GM19351 (cell line): ENCODE measurements at regions not wholly inside any gene's neighbourhood (a gene's known extent, or its start where the extent isn't known, plus 50 kb on each side); places are given as distances from the start of the nearest gene placed in this dataset.
"Not testable (repeated sequence)": the region's sequence is repeated elsewhere in the genome, so short reads cannot be mapped to it uniquely, and the experiment has no call there.

Source experiments
- ATAC-seq: cut with Tn5 transposase; IDR thresholded peaks from one replicate; pipeline ENCODE4 v1.9.1; 2021; ENCODE audit warnings: mild to moderate bottlenecking, moderate library complexity; ENCODE audit not compliant: unreplicated experiment

DNA sequence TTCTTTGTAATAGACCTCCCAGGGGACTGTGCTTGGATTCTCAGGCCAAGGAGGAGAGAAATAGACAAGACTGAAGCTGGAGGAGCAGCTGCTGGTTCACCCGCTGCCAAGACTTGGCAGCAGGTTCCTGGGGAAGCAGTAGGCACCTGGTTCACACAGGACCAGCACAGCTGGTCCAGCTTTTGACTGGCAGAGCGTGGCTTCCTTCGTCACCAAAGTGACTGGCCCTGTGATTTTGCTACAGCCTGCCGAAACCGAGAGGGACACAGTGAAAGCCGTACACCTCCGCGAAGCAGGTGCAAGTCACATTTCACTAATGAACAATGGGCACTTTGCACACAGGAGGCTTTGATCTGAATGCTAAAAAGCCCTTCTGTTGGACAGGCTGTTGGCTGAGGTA is 199.0 kb downstream of the RNF144B start:
- ATAC-seq, result no peak

DNA sequence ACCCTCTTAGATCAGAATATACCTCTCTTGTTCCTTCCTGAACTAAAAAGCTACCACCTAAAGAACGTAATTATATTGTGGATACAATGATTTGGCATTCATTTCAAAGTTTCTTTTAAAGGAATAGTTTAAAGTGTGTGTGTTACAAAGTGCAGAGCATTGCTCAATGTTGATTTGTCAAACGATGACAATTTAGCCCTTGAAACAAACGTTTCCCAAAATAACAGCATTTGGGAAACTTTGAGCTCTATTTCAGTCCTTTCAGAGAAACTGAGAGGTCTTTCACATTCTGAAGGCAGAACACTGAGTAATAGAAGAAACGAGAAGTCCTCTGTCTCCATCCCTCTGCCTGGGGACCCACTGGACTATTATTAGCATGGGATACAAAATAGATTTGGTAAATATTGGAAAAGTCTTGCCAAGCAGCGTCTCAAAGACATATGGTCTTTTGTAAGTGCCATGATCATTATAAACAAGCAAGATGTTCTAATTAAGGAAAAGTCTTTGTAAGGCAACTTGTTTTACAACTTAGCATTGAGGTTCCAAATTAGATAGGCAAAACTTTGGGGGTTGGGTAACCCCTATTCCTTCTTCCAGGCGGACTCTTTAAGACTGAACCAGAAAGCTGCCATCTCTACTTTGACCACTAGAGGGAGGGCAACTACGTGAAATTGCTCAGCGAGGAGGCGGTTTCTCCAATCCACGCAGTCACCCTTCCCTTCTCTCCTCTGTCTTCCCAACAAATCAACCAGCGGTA is 208.8 kb downstream of the RNF144B start:
- ATAC-seq, result peak; percentile 87

DNA sequence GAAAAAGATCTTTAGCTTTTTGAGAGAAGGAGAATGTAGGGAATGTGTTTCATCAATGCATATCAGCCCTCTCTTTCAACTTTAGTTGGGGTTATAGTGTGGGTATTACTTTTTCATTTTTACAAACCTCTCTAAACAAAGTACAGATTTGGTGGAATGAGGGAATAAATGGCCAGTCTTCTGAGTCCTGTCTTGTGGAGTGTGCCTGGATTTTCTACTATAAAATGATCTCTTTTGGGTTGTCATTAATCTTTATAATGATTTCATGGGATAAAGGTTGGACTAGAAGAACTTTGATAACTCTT is 209.3 kb downstream of the RNF144B start:
- ATAC-seq, result peak; percentile 23

DNA sequence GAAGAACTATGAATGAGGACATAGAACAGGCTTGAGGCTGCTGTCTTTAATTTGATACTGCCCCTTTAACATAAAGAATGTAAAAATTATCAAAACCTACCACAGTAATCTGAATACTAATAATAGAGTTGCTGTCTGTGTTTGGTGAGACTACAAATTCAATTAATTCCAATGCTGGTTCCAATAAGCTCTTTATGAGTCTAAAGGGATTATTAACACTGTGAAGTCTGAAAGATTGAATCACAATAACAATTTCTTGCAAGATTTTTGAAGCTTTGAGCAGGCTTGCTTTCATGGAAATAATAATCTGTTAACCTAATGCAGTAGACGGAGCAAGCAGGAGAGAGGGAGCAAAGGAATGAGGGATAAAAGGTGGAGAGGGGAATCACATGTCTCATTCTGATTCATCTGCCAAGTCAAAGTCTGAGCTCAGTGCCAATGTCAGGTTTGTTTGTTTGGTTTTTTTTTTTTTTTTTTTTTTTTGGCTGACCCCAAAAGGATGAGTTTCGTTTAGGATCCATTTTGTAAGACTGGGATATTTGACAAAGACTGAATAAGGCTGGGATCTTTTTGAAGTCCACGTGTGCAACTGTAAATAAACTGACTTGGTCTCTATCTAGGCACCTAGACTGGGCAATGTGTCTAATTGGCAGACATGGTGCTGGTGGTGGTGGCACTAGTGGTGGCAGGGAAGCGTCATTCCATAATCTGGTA is 211.6 kb downstream of the RNF144B start:
- no peak for ATAC-seq

DNA sequence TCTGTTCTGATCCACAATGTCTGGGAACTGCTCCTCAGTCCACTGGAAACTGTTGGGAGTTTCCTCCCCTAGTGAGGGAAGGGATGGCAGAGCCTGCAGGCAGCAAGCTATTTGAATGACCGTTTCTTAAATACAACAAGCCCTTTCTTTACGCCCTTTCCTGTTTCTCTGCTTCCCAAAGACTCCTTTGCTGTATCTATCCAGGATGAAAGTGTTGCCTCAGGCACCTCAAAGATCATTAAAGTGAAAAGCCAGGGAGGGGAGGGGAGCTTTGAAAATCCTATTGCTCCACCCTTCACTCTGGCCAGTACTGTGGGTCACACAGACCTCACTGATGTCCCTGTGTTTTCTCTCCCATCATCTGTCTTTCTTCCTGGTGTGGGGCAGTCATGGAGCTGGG is 213.1 kb downstream of the RNF144B start:
- no peak for ATAC-seq

DNA sequence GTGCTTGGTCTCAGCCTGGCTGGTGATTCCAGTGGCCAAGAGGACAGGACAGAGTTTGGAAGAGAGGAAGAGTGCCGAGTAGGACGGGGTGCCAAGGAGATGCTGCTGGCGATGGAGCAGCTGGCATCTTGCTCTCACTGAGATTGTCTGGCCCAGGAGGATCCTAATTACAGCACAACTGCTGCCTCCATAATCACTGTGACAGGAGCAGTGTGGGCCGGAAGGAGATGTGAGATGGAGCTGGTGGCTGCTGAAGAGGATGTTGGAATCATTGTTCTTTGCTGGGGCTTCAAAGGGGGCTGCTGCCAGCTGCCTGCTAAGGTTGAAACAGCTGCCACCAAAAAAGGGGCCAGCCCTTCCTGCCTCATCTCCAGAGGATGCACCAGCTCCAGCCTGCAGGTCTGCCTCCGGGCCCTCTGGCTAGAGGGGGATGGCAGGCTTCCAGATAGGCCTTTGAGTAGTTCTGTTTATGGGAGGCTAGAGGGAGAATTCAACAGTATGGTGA is 214.4 kb downstream of the RNF144B start:
- ATAC-seq, result no peak

DNA sequence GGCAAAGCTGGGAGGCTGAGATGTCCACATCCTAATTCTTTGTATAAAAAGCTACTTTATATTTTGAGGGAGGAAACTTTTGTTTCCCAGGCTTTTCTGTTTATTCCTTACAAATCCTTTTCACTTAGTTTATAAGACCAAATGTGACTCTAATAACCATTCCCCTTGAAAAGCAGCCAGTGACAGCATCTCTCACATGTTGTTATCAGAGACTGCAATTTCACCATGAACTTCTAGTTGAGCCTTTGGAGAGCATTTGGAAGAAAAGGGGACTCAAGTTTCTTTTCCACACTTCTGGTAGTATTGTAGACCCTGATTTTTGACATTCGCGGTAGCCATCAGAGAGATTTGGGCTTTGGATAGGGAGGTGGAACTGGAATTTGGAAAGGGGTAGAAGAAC is 215.8 kb downstream of the RNF144B start:
- no peak for ATAC-seq

DNA sequence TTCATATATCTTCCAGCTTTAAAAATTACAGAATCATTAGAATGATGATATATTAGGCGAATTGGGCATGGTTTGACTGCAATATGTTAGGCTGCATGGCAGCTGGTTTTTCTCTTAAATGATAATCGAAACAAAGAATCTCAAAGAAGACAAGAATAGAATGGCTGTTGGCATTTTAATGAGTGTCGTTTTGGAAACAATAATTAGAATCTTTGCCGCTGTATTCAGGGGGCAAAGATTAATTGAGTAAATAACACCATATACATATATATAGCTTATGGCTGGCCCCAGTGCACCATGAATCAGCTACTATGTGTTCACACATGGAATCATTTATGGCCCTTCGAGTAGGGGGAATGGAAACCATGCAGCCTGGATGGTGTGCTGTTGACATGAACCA is 216.2 kb downstream of the RNF144B start:
- ATAC-seq, result no peak

DNA sequence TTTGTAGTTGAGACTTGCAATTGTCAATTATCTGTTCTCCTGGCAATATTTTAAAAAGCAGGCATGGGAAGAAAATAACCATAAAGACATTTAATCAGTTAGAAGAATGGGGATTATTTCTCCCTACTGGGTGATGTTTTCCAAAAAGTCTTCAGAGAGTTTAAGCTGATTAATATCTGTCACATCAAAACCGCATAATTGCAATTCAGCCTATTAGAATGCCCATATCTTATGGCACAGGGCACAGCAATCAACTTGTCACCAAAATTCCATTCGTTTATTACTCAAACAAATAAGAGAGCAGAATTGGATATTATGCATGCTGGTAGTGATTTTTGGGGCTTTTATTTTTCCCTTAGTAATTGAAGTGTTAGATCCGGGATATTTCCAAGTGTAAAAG is 218.7 kb downstream of the RNF144B start:
- no peak for ATAC-seq

DNA sequence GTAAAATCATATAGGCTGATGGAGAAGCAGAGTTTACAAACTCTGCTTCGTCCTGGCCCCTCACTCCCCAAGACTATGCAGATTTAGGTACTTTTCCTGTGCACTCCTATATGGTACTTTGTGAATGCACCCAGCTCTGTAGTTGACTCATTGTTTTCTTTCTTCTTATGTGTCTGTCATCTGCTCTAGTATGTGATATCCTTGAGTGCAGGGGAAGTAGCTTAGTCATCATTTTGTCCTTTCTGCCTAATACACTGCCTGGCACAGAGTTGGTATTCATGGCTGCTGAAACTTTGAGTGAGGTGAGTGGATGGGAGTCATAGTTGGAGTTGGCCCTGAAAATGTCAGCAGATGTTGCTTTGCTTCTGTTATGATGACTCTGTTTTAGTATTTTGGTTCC is 222.6 kb downstream of the RNF144B start:
- no peak for ATAC-seq

DNA sequence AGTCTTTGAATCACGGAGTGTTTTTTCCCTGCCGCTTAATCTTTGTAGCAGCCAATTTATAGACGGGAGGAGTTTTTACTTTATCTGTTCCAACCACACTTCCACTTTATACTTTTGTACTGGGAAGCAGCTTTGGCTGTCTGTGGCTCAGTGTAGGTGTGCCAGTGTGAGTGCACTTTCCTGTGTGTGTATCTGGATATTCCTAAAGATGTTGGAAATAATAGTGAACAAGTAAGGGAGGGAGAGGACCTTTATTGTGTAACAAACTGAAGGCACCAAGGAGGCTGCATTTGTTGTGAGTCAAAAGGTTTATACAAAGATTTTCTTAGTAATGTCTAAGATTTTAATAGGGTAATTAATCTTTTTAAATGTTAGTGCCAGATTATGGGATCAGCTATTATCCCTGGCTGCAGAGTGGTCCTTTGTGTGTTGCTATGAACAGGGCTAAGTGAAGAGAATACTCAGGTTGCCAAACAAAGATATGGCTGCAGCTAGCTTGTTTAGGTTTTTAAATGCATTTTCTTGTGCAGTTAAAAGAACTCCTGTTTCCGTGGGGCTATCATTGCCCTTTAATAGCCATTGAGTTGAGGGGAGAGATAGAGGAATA is 226.3 kb downstream of the RNF144B start:
- ATAC-seq, result no peak

DNA sequence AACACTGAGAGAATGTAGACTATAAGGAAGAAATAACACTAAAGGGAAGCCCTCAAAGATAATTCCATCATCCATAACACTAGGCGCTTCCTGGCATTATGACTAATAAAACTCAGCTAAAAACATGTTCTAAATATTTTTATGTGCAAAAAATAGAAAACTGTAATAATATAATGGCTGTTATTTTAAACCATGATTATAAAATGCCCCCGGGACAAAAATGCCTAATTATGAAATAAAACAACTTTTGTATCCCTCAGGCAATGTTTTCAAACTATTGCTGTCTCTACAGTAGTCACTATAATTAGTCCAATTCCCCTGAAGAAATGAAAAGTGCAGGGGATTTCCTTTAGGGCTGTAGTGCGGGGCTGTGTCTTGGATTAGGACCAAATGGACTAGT is 242.4 kb downstream of the RNF144B start:
- no peak for ATAC-seq

DNA sequence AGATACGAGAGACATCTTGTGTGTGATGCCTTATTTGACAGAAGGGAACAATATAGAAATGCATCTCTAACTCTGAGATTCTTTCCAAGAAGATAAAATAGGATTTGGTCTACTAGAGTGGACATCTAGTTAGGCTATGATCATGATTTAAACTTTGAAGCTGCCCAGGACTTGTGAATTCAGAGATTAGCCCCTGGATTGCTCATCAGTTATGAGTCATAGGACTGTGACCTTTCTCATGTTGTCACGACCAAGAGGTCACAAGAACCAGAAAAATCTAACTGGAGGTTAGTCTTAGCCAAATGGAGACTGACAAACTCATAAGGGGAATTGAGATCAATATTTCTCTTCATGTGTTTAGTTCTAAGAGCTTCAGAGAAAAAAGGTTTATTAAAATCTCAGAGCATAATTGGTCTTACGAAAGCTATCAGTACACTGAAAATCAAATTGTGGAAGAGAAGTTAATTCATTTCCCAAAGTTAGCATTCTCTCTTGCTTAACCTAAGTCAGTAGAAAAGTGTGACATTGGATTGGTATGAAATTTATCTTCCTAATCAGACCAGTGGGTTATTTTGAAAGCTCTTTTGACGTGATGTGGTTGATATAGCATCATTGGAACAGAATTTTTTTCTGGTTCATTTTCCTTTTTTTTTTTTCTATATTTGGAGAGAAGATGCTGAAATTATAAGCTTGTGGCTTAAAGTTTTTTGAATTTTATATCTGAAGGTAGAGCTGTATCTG is 245.7 kb downstream of the RNF144B start:
- ATAC-seq, result no peak

DNA sequence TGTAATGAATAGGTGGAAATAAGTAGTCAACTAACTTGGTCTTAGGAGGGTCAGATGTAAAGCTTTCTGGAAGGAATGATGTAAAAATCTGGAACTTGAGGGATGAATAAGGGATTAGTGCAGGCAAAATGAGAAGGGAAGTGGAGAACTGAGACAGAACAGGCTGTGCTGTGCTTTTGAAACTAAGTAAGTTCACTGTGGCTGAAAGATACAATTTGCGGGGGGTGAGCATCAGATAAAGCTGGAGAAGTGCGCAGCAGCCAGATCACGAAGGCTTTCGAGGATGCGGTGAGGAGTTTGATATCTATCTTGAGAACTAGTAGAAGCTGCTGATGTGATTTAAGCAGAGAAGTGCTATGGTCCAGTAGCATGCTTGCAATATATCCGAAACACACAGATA is 247.8 kb downstream of the RNF144B start:
- no peak for ATAC-seq

DNA sequence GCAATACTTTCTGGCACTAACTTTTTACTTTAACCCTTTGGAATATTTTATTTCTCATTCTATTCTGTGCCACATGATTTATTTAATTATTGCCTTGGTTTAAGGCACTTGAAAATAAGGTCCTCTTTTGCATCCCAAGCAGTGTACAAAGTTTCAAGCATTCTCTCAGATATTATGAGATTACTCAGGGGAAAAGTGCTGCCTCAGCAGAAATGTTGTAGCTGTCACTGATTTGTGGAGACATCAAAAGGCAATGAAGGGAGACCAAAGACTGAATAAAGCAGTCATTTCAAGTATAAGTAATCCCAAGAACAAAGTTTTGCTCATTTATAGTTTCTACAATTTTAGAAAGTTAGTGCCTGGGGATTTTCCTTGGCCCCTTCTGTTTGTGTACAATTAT is 253.0 kb downstream of the RNF144B start:
- ATAC-seq, result no peak

DNA sequence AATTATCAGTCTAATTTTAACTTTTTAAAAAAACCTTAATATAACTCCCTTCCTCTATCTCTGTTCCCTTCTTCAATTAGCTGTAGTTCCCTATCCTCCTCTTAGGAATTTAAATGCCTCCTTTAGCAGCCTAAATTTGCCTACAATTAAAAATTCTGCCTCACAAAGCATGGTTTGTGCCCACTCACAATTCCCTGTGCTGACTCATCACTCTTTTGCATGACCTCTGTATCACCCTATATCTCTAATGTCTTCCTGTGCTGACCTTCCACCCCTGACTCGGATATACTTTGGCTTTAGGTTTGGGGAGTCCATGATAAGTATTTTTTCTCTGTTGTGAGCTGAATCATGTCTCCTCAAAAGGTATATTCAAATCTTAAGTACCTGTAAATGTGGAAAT is 253.6 kb downstream of the RNF144B start:
- no peak for ATAC-seq

DNA sequence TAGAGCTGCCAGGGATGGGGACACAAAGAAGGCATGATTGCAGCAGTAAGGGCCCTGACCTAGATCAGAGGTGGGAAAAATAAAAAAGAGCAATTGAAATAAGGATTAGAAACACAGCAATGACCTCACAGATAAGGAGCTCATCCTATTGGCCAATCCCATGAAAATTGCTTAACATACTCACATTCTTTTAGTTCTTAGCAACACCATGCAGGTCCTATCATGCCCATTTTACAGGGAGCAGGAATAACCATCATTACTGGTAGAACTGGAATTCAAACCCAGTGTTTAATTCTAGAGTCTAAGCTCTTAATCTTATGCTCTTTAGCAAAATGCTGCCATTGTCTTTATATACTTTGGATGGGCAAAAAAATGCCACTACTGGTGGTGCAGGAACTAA is 267.7 kb downstream of the RNF144B start:
- no peak for ATAC-seq

DNA sequence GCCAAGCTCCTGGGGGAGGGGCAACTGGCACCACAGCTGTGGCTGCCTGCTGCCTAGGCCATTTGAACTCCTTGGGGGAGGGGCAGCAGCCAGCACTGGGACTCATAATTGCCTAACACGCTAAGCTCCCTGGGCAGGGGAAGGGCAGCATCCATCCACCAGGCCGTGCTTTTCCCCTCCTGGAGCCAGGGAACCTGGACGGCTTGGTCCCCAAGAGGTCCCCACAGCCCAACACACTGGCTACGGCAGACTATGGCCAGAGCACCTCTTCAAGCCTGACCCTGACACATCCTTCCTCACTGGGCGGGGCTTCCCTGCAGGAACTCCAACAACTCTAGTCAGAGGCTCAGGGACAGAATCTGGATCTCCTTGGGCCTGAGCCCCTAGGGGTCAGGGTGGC is 269.4 kb downstream of the RNF144B start:
- ATAC-seq, result no peak

DNA sequence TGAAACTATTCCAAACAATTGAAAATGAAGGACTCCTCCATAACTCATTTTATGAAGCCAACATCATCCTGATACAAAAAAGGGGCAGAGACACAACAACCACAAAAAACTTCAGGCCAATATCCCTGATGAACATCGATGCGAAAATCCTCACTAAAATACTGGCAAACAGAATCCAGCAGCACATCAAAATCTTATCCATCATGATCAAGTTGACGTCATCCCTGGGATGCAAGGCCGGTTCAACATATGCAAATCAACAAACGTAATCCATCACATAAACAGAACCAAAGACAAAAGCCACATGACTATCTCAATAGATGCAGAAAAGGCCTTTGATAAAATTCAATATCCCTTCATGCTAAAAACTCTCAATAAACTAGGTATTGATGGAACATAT is 272.8 kb downstream of the RNF144B start:
- not testable (repeated sequence) for ATAC-seq

DNA sequence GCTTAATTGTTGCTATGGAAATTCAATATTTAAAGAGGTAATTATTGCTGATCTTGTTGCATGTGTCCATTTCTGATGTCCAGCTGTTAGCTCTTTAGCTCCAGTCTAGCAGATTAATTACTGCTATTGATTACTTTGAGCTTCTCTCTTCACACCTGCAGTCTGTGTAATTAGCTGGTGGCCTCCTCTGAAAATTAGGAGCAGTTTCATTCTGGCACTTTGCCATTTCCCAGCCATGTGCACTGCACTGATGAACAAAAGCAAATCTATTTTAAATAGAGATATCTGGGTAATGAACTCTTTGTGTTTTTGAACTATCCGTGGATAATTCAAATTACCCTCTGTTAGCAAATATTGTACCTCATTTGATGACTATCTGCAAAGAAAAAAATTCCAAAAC is 275.9 kb downstream of the RNF144B start:
- ATAC-seq, result no peak

DNA sequence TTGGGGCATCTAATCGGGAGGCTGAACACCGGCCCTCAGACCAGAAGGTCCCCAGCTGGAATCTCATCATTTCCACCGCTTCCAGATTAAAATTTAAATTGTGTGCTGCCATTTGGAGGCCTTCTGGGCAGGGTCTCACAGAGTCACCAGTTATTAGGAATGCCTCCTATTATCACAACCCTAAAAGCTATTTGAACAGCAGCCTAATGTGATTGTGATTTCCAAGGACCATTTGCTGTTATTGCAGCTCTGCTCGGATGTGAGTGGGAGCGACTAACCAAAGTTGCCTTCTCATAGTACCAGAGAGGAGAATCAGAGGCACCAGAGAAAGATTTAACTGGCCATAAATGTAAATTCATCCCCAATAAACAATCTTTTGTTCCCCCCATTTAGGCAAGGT is 277.3 kb downstream of the RNF144B start:
- ATAC-seq, result no peak

DNA sequence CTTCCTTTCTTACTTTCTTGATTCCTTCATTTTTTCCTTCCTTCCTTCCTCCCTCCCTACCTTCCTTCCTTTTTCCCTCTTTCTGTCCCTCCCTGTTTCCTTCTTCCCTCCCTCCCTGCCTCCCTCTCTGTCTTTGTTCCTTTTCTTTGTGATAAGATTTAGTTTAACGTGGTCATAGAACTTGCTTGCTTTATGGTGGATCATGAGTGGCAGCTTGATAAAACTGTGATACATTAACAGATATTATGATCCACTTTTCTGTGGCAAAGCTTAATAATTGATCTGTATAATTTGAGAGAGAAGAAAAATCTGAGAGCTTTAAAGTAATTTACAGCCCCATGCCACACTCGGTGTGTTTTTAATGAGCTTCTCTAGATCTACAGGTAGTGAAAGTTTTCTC is 280.5 kb downstream of the RNF144B start:
- ATAC-seq, result no peak
